Ovary (tissue), 3 donors: ENCODE measurements at regions not wholly inside any gene's neighbourhood (a gene's known extent, or its start where the extent isn't known, plus 50 kb on each side); places are given as distances from the start of the nearest gene placed in this dataset.

Experiments
- EP300 ChIP-seq: sonication (generic); formaldehyde crosslinking; IDR thresholded peaks from one replicate; pipeline ENCODE4 v1.6.1; 2017; ENCODE audit warnings: antibody characterized with exemption
- TF ChIP-seq, protein P1 (sequence below), 3 donors: fragments of 450-650 bp in 2 of 3; fragments of 200-600 bp in 1 of 3; IDR thresholded peaks; one replicate each; pipeline versions ENCODE4 v1.5.1 to v1.8.0; 2016 to 2022; ENCODE audit warnings: antibody characterized with exemption in 3 of 3, mild to moderate bottlenecking in 1 of 3
- donor health status: DM: no; HTN: no; CAD: no.

DNA sequence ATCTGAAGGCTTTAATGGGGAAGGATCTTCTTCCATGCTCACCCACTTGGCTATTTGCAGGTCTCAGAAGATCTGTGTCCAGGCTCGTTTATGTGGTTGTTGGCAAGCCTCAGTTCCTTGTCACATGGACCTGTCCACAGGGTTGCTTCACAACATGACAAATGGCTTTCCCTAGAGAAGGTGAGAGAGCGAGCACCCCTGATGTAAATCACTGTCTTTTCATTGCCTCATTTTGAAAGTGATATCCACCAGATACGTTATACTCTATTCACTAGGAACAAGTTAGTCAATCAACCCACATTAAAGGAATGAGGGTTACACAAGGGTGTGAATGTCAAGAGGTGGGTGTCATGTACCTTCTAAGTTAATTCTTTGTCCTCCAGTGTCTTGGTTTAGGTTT, 433.3 kb downstream of the RPS6KC1 start:
- TF ChIP-seq, protein P1, sequence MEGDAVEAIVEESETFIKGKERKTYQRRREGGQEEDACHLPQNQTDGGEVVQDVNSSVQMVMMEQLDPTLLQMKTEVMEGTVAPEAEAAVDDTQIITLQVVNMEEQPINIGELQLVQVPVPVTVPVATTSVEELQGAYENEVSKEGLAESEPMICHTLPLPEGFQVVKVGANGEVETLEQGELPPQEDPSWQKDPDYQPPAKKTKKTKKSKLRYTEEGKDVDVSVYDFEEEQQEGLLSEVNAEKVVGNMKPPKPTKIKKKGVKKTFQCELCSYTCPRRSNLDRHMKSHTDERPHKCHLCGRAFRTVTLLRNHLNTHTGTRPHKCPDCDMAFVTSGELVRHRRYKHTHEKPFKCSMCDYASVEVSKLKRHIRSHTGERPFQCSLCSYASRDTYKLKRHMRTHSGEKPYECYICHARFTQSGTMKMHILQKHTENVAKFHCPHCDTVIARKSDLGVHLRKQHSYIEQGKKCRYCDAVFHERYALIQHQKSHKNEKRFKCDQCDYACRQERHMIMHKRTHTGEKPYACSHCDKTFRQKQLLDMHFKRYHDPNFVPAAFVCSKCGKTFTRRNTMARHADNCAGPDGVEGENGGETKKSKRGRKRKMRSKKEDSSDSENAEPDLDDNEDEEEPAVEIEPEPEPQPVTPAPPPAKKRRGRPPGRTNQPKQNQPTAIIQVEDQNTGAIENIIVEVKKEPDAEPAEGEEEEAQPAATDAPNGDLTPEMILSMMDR (IDR thresholded peaks at IDR 0.05) = no peak
- no peak for TF ChIP-seq EP300
